IPS DF 4.7 (cell line): ENCODE measurements at regions not wholly inside any gene's neighbourhood (a gene's known extent, or its start where the extent isn't known, plus 50 kb on each side); places are given as distances from the start of the nearest gene placed in this dataset.
"Not testable (repeated sequence)": the region's sequence is repeated elsewhere in the genome, so short reads cannot be mapped to it uniquely, and the experiment has no call there.

Experiments used
- DNase-seq: peaks from one replicate; pipeline ENCODE4 v3.0.0-alpha.2; 2013; ENCODE audit warnings: low spot score; ENCODE audit errors: extremely low read depth

GRCh38 chr14:54010981-54011380 lies 54.4 kb upstream of the BMP4 start:
- no peak for DNase-seq

- no peak for DNase-seq
Observed at GRCh38 chr14:54023027-54023426, 66.4 kb upstream of the BMP4 start.

- DNase-seq = no peak
Observed at GRCh38 chr14:54025661-54026060, 69.0 kb upstream of the BMP4 start.

GRCh38 chr14:54026671-54027070 lies 70.0 kb upstream of the BMP4 start:
- no peak for DNase-seq

- not testable (repeated sequence) for DNase-seq
Observed at GRCh38 chr14:54030996-54031395, 74.4 kb upstream of the BMP4 start.

- not testable (repeated sequence) for DNase-seq
Observed at GRCh38 chr14:54033285-54033684, 76.7 kb upstream of the BMP4 start.

- DNase-seq = no peak
Observed at GRCh38 chr14:54038724-54039123, 82.1 kb upstream of the BMP4 start.

GRCh38 chr14:54039311-54039710 lies 82.7 kb upstream of the BMP4 start:
- no peak for DNase-seq

GRCh38 chr14:54040846-54041245 lies 84.2 kb upstream of the BMP4 start:
- DNase-seq = no peak

GRCh38 chr14:54046250-54046649 lies 89.6 kb upstream of the BMP4 start:
- DNase-seq = no peak

- no peak for DNase-seq
Observed at GRCh38 chr14:54047645-54048308, 91.2 kb upstream of the BMP4 start.

- DNase-seq = no peak
Observed at GRCh38 chr14:54048311-54048710, 91.7 kb upstream of the BMP4 start.

GRCh38 chr14:54048736-54049135 lies 92.1 kb upstream of the BMP4 start:
- DNase-seq = no peak

- no peak for DNase-seq
Observed at GRCh38 chr14:54050759-54051158, 94.1 kb upstream of the BMP4 start.

- DNase-seq = no peak
Observed at GRCh38 chr14:54052696-54053385, 96.2 kb upstream of the BMP4 start.

- DNase-seq = no peak
Observed at GRCh38 chr14:54053386-54053745, 96.7 kb upstream of the BMP4 start.

- DNase-seq = no peak
Observed at GRCh38 chr14:54058505-54058904, 101.9 kb upstream of the BMP4 start.

- DNase-seq = no peak
Observed at GRCh38 chr14:54083549-54084239, 127.1 kb upstream of the BMP4 start.

GRCh38 chr14:54085232-54085761 lies 128.7 kb upstream of the BMP4 start:
- no peak for DNase-seq

- no peak for DNase-seq
Observed at GRCh38 chr14:54085841-54086240, 129.2 kb upstream of the BMP4 start.

GRCh38 chr14:54086767-54087166 lies 130.1 kb upstream of the BMP4 start:
- no peak for DNase-seq

- DNase-seq = no peak
Observed at GRCh38 chr14:54087376-54087775, 130.8 kb upstream of the BMP4 start.
